ENCODE measurements at regions not wholly inside any gene's neighbourhood (a gene's known extent, or its start where the extent isn't known, plus 50 kb on each side); places are given as distances from the start of the nearest gene placed in this dataset.

GRCh38 chr1:221149555-221150075, 270.4 kb downstream of the HLX start:
- TF ChIP-seq CTCF (optimal IDR thresholded peaks at IDR 0.05 in 1 of 3, IDR thresholded peaks at IDR 0.05 in 1 of 3, conservative IDR thresholded peaks at IDR 0.05 in 1 of 3; ENCODE audit: extremely low read depth in 1 of 3, insufficient read depth in 2 of 3, low read length in 3 of 3): no peak
- no peak for TF ChIP-seq EZH2 (IDR thresholded peaks at IDR 0.05; ENCODE audit: low read length)
